HepG2 (cell line): ENCODE measurements at regions not wholly inside any gene's neighbourhood (a gene's known extent, or its start where the extent isn't known, plus 50 kb on each side); places are given as distances from the start of the nearest gene placed in this dataset.

Source experiments
- ATAC-seq: fragments of 200-7000 bp; cut with Tn5 transposase; 3 replicates; pipeline ENCODE4 v1.9.1; 2020; ENCODE audit warnings: mild to moderate bottlenecking, moderate library complexity
- BruUV-seq: library from RNA; stranded (reverse); fragments of 400-500 nt; replicated peaks from 2 replicates; lab custom pipeline; 2021; lab: Mats Ljungman, UMichigan
- CTCF ChIA-PET: fragments of 300-600 bp; formaldehyde crosslinking; extraction: SDS; loops from one replicate; lab custom pipeline; 2021; ENCODE audit warnings: low total read pairs, inconsistent platforms, low intra/inter-chr PET ratio; lab: Yijun Ruan, JAX
- POLR2A ChIA-PET: fragments of 350-600 bp; sonication (Branson Sonifier 250); formaldehyde crosslinking; loops from one replicate; lab custom pipeline; 2020; ENCODE audit warnings: antibody characterized with exemption, inconsistent platforms; lab: Yijun Ruan, JAX
- DNase-seq: peaks from one replicate; pipeline ENCODE4 v3.0.0-alpha.2; 2015; ENCODE audit warnings: low spot score
- FAIRE-seq: peaks from 3 replicates; lab custom pipeline; 2011; peaks lifted over from hg19 to GRCh38; lab: Jason Lieb, UNC
- H2AFZ ChIP-seq: one replicate; pipeline ENCODE4 v1.6.1; 2011; ENCODE audit warnings: low read length, inconsistent platforms
- H3K27ac ChIP-seq: fragments of 300-600 bp; 3 replicates; pipeline ENCODE4 v1.8.0; 2011; ENCODE audit warnings: mixed run types, mild to moderate bottlenecking, mixed read lengths, low read length, inconsistent platforms; ENCODE audit not compliant: insufficient read depth; ENCODE audit errors: extremely low read length
- H3K27me3 ChIP-seq, 2 experiments: fragments of 200-600 bp in 1 of 2; 2 replicates in 1 of 2; 3 replicates in 1 of 2; pipeline versions ENCODE4 v1.6.0 to v1.8.0; 2011; ENCODE audit warnings: low read length in 2 of 2, mild to moderate bottlenecking in 2 of 2, moderate library complexity in 2 of 2, inconsistent platforms in 1 of 2; ENCODE audit not compliant: insufficient read depth in 2 of 2, control insufficient read depth in 1 of 2
- H3K36me3 ChIP-seq, 2 experiments: fragments of 200-600 bp in 1 of 2; replicated peaks in 1 of 2; 2 replicates in 1 of 2; 3 replicates in 1 of 2; pipeline versions ENCODE4 v1.5.1 to v1.8.0; 2011; ENCODE audit warnings: low read length in 2 of 2, inconsistent platforms in 1 of 2; ENCODE audit not compliant: insufficient read depth in 2 of 2, control insufficient read depth in 1 of 2
- H3K4me1 ChIP-seq: 2 replicates; pipeline ENCODE4 v1.5.1; 2012; ENCODE audit warnings: low read length, inconsistent platforms; ENCODE audit not compliant: insufficient read depth
- H3K4me2 ChIP-seq: 2 replicates; pipeline ENCODE4 v1.6.0; 2011; ENCODE audit warnings: low read depth, low read length, inconsistent platforms
- H3K4me3 ChIP-seq, 3 experiments: fragments of 200-600 bp in 1 of 3; sonication (generic), shearing (Covaris generic) in 1 of 3; replicated peaks in 1 of 3; 2 replicates each; pipeline ENCODE4 v1.5.1; 2011 to 2016; ENCODE audit warnings: low read length in 3 of 3, inconsistent platforms in 2 of 3, low read depth in 2 of 3, mild to moderate bottlenecking in 2 of 3, control low read depth in 1 of 3, mixed read lengths in 1 of 3; ENCODE audit not compliant: insufficient read depth in 1 of 3
- H3K79me2 ChIP-seq: one replicate; pipeline ENCODE4 v1.6.1; 2011; ENCODE audit warnings: low read length, inconsistent platforms; ENCODE audit not compliant: insufficient read depth
- H3K9ac ChIP-seq: 2 replicates; pipeline ENCODE4 v1.6.0; 2011; ENCODE audit warnings: mild to moderate bottlenecking, low read depth, low read length, inconsistent platforms; ENCODE audit not compliant: insufficient read depth
- H3K9me3 ChIP-seq: 2 replicates; pipeline ENCODE4 v1.5.1; 2012; ENCODE audit warnings: mild to moderate bottlenecking, low read length
- H4K20me1 ChIP-seq: 2 replicates; pipeline ENCODE4 v1.6.0; 2011; ENCODE audit warnings: inconsistent platforms, mild to moderate bottlenecking, low read length, moderate library complexity; ENCODE audit not compliant: insufficient read depth
- ARNT2 ChIP-seq: sonication (generic); formaldehyde crosslinking; IDR thresholded peaks from 2 replicates; pipeline ENCODE4 v1.8.0; 2022; ENCODE audit warnings: mild to moderate bottlenecking, low read depth, missing genetic modification reagents, moderate library complexity
- DMAP1 ChIP-seq: IDR thresholded peaks from 2 replicates; pipeline ENCODE4 v1.6.1; 2016
- NFRKB ChIP-seq: fragments of 450-650 bp; IDR thresholded peaks from 2 replicates; pipeline ENCODE4 v1.6.1; 2017
- PHF5A ChIP-seq: IDR thresholded peaks from one replicate; pipeline ENCODE4 v1.6.1; 2018; ENCODE audit warnings: low read depth, missing genetic modification reagents; ENCODE audit not compliant: unreplicated experiment
- TBP ChIP-seq: sonication (generic); formaldehyde crosslinking; IDR thresholded peaks from 2 replicates; pipeline ENCODE4 v1.5.0; 2020; ENCODE audit warnings: missing genetic modification reagents
- ZNF20 ChIP-seq: sonication (generic); formaldehyde crosslinking; IDR thresholded peaks from 2 replicates; pipeline ENCODE4 v1.4.0; 2020; ENCODE audit warnings: mild to moderate bottlenecking, moderate library complexity, missing genetic modification reagents
- ZNF274 ChIP-seq: sonication (generic); formaldehyde crosslinking; IDR thresholded peaks from 2 replicates; pipeline ENCODE4 v1.5.1; 2020; ENCODE audit warnings: mild to moderate bottlenecking, missing genetic modification reagents
- ZNF512 ChIP-seq: sonication (generic); formaldehyde crosslinking; IDR thresholded peaks from 2 replicates; pipeline ENCODE4 v1.4.0; 2020; ENCODE audit warnings: mild to moderate bottlenecking, missing genetic modification reagents
- WGBS: methylation state at CpG from one replicate; pipeline ENCODE4 v1.1.6; 2017; ENCODE audit warnings: low lambda C conversion rate; 5-methylcytosine and 5-hydroxymethylcytosine counted together
- in situ Hi-C: cut with HindIII; loops from 2 replicates; pipeline ENCODE4 v1.10.0; 2017; ENCODE audit warnings: low pct_unique_long_range_greater_than_20kb; ENCODE audit not compliant: extremely low pct_ligation_motif_present
- intact Hi-C: fragments of 100-400 bp; cut with micrococcal nuclease; formaldehyde crosslinking; loops from one replicate; pipeline ENCODE4 v1.10.0; 2022; ENCODE audit not compliant: unreplicated experiment

- TF ChIP-seq PHF5A (no peak), NFRKB (no peak)
These were observed 748.6 kb upstream of the GBE1 start (continued) for GRCh38 chr3:82509951-82510603.

- CTCF ChIA-PET, result no interaction called here
- H3K9me3 ChIP-seq, result no peaks in the 10 kb centered on the region
- FAIRE-seq, result no peak
These were observed 747.8 kb upstream of the GBE1 start for GRCh38 chr3:82509106-82509842.

More at GRCh38 chr3:82509106-82509842, 747.8 kb upstream of the GBE1 start:
- POLR2A ChIA-PET, result no interaction called here
- WGBS, result 8% methylated on average over 5 of the region's 9 CpGs
- H3K4me1 ChIP-seq, result no peaks in the 10 kb centered on the region
- in situ Hi-C loops, result no loop called here
- DNase-seq (no peak), ATAC-seq (peak; percentile 88)
- no peak overlapping the region; a peak in 1 of 6 replicates for H3K4me3 ChIP-seq
- H2AFZ ChIP-seq, result no peak overlapping the region
- H3K36me3 ChIP-seq, result no peaks in the 10 kb centered on the region
- no TSS peak for BruUV-seq
- H3K79me2 ChIP-seq, result no peaks in the 10 kb centered on the region
- peak overlapping the region; percentile 36 for H3K4me2 ChIP-seq
- no peak for TF ChIP-seq TBP (CRISPR knock-in tag)
- no peak for TF ChIP-seq ARNT2
- TF ChIP-seq ZNF512, result no peak
- TF ChIP-seq ZNF274 (CRISPR knock-in tag), result no peak
- no peak for TF ChIP-seq ZNF20 (CRISPR knock-in tag)
- no peak for TF ChIP-seq DMAP1 (CRISPR knock-in tag)
- no peaks in the 10 kb centered on the region for H3K27me3 ChIP-seq
- no peak overlapping the region for H3K27ac ChIP-seq
- intact Hi-C loops, result no loop called here
- H3K9ac ChIP-seq, result no peak overlapping the region
- H4K20me1 ChIP-seq, result no peaks in the 10 kb centered on the region
